Stimulated activated CD4-positive, alpha-beta T cell treated with anti-CD3 and anti-CD28 coated beads, Interleukin-2, amount 100 ng/mL, for 24 hours (primary cell): ENCODE measurements at regions not wholly inside any gene's neighbourhood (a gene's known extent, or its start where the extent isn't known, plus 50 kb on each side); places are given as distances from the start of the nearest gene placed in this dataset.
"Not testable (repeated sequence)": the region's sequence is repeated elsewhere in the genome, so short reads cannot be mapped to it uniquely, and the experiment has no call there.

Experiments
- DNase-seq, 2 donors: peaks; one replicate each; pipeline ENCODE4 v3.0.0-alpha.2; 2020

GRCh38 chr5:23727271-23727670 lies 219.9 kb downstream of the PRDM9 start:
- DNase-seq = no peak

- no peak for DNase-seq
Observed at GRCh38 chr5:23730023-23730422, 222.6 kb downstream of the PRDM9 start.

- no peak for DNase-seq
Observed at GRCh38 chr5:23740029-23740428, 232.6 kb downstream of the PRDM9 start.

DNA sequence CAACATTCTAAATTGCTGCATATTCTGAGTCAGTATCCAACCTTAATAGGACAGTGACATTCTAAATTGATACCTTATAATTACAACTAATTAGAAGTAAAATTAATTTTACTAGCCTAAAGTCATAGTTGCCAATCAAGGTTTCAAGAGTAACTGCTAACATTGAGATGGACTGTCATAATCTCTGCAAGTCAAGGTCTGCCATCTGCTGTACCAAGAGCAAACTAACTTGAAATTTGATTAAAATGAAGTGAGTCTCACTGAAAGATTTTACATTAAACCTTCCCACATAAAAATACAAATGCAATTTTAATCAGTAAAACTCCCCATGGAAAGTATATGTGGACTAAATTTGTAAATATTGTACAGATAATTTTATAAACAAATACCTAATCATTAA lies 235.3 kb downstream of the PRDM9 start:
- DNase-seq = no peak

- DNase-seq = no peak
Observed at GRCh38 chr5:23755906-23756305, 248.5 kb downstream of the PRDM9 start.

DNA sequence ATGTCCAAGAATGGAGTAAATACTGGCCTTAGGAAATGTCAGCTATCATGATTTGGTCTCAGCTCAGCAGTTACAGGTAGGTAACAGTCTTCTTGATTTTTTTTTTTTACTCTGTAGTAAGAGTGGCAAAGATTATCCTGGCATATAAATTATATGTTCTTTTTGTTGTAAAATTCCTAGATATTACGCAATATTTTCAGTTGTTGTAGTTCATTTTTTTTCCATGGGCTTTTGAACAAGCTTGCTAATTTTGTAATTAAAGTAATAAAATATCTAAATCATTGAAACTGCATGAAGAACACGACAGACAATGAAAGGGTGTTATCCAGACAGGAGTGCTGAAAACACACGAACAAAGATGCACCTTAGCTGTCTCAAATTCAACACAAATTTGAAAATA lies 249.4 kb downstream of the PRDM9 start:
- DNase-seq = no peak

DNA sequence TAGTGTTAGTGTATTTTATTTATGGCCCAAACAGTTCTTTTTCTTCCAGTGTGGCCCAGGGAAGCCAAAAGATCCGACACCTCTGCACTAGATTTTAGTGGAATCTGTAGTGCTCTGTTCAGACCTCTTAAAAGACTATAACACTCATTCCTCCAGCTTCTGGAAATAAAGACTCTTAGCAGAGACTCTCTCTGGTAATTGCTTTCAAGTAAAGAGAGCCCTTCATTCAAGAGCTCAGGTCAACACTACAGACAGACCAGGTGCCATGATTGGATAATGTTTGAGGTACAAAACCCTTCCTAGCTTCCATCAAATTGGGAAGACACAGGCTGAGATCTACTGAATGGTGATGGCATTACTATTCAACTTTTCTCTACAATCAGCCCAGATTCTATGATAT lies 255.8 kb downstream of the PRDM9 start:
- DNase-seq = no peak

- DNase-seq = no peak
Observed at GRCh38 chr5:23776684-23777083, 269.3 kb downstream of the PRDM9 start.

GRCh38 chr5:23800307-23800706 lies 292.9 kb downstream of the PRDM9 start:
- DNase-seq = not testable (repeated sequence)

GRCh38 chr5:23820765-23821471 lies 313.5 kb downstream of the PRDM9 start:
- DNase-seq = no peak

DNA sequence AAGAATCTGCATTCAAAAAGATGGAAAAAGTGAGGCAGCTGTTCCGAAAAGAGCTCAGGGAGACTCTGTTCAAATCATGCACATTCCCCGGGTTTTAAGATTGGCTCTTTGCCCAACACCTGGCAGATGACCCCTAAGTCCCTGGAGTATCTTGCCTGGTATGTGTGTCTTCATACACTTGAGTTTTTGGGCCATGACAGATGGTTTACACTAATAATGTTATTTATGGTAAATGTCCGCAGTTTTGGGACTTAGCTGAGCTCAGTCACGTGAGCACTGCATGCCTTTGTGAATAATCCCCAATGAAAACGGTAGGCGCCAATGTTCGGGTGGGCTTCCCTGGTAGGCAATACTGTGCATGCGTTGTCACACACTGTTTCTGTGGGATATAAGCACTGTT lies 316.1 kb downstream of the PRDM9 start:
- no peak for DNase-seq

DNA sequence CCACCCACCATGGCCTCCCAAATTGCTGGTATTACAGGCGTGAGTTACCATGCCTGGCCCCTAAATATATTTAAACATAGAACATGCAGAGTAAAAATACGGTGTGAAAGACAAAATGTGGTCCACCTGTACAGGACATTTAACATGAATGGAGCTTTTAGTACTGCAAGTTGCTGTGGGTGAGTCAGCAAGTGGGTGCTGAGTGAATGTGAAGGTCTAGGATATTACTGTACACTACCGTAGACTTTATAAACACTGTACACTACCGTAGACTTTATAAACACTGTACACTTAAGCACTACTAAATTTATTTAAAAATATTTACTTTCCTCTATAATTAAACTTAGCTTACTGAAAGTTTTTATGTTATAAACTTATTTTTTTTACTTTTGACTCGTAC lies 317.8 kb downstream of the PRDM9 start:
- no peak for DNase-seq

DNA sequence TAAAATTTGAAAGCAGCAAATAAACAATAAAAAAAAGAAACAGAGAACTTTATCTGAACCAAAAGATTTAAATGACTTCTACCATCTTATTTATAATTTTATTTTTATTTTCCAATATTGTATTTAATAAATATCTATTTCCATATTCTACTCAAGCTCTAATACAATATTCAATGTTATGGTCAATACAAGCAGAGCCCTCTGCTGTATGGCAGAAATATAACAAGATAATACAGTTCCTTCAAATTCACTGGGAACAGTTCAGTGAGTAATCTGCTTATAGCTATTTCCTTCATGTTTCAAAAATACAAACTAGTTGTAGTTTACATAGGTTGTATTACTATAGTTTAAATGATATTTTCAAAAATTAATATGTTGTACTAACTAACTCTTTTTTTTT lies 332.7 kb downstream of the PRDM9 start:
- no peak for DNase-seq

DNA sequence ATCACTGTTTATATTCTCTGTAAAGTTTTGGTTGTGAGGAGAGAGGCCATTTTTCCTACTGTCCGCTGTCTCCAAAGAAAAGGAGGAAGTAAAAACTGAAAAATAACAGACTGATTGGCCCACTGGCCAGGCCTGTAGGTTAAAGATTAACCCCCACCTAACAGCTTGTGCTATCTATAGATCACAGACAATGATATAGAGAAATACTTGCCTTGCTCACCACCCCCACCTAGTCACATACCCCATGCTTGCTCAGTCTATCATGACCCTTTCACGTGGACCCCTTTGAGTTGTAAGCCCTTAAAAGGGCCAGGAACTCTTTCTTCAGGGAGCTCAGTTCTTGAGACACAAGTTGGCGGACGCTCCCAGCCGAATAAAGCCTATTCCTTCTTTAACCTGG lies 357.4 kb downstream of the PRDM9 start:
- DNase-seq = no peak

DNA sequence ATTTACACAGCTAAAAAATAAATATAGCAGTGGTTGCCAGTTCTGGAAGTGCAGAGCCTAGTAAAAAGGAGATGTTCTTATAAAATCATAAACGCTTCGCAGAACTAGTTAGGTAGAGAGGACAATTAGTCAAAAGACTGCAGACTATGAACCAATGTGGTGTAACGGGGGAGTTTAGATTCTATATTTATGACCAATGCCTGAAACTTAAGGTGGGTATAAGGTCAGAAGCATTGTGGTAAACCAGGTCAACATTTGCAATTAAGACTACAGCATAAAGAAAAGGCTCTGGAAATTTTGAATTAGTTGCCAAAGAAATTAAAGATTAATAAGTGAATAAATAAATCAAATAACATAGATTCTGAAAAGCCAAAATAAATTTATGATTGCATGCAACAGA lies 370.4 kb downstream of the PRDM9 start:
- DNase-seq = no peak

GRCh38 chr5:23884405-23885031 lies 377.1 kb downstream of the PRDM9 start:
- no peak for DNase-seq

DNA sequence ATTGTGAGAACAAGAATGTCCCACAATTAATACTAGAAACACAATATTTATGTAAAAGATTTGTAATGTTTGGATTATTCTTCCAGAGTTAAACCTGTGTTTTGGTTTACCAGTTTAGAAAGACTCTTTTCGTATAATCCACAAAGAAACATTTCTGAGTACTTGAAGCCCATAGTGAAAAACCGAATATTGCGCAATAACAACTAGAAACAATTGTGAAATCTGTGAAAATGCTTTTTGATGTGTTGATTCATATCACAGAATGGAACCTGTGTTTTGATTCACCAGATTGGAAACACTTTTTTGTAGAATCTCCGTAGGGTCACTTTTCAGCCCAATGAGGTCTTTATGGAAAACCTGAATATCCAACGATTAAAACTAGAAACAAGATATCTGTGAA lies 386.2 kb downstream of the PRDM9 start:
- DNase-seq = no peak

DNA sequence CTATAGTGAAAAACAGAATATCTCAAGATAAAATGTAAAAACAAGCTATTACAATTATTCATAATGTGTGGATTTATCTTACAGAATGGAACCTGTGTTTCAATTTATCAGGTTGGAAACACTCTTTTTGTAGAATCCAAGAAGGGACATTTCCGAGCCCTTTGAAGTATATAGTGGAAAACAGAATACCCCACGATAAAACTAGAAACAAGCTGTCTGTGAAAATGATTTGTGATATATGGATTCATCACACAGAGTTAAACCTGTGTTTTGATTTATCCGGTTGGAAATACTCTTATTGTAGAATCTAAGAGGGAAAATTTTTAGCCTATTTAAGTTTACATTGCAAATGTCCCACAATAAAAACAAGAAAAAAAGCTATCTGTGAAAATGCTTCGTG lies 388.2 kb downstream of the PRDM9 start:
- DNase-seq = no peak

DNA sequence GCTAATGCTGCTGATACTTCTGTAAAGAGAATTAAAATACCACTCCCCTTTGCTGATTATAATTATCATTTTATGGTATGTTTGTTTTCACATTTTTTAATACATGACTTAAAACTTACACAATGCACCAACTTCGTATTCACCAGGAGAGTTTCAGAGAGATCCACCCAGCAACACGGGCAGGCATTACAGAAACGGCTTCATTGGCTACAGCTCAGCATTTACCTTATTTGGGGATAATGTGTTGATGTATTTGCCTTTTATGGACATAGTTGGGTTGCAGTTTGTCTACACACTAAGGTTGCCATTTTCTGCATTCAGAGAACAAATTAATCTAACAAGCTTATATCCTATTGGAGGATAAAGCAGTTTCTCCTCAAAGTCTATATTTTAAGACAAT lies 423.6 kb downstream of the PRDM9 start:
- no peak for DNase-seq

- not testable (repeated sequence) for DNase-seq
Observed at GRCh38 chr5:23951261-23951928, 444.0 kb downstream of the PRDM9 start.

DNA sequence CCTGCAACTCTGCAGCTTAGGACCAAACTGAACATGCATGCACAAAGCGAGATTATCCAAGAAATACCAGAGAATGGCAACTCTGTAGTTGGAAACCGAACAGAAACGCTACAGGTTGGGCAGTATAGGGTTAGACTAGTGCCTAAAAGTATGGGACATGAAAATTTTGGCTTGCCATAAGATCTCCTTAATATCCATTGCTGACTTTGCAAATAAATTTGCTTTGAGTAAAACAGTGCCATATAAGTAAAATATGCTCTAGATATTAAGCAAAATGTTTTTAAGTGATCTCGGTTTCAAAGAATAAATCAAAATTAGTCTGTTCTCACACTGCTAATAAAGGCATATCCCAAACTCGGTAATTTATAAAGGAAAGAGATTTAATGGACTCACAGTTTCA lies 456.0 kb downstream of the PRDM9 start:
- DNase-seq = no peak

DNA sequence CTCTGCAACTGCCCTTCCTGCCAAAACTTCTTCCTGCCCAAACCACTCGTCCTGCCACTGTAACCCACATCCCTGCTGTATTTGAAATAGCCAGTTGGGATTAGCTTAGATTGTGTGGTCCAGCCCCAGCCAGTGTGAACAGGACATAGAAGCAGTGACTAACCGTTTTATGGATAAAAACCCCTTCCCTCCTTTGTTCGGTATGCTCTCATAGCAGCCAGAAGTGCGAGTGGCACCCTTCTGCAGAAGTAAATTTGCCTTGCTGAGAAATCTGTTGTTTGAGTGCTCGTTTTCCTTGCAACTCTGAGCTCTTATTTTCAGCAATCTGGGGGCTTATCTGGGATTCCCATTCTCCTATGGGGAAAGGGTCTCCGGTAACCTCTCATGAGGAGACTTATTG lies 470.0 kb downstream of the PRDM9 start:
- DNase-seq = no peak

GRCh38 chr5:23977997-23978396 lies 470.6 kb downstream of the PRDM9 start:
- DNase-seq = peak in 1 of 2 donors; percentile 20

DNA sequence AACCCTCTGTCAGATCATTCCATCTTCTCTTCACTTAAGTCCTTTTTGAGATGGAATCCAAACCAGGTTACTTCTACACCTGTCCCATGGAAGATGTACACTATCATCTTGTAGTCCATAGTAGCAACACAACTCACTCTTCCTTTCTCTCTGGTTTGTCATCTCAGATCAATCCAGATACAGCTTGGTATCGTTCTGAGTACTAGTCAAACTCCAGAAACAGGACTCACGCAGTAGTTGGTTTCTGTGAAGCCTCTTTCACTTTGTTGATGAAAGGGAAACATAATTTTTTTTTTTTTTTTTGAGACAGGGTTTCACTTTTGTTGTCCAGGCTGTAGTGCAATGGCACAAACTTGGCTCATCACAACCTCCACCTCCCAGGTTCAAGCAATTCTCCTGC lies 484.0 kb downstream of the PRDM9 start:
- DNase-seq = no peak
